Mucosa of descending colon (tissue), 3 donors: ENCODE measurements at regions not wholly inside any gene's neighbourhood (a gene's known extent, or its start where the extent isn't known, plus 50 kb on each side); places are given as distances from the start of the nearest gene placed in this dataset.

ENCODE experiments used
- ATAC-seq: fragments of 200-7000 bp; cut with Tn5 transposase; one replicate; pipeline ENCODE4 v1.9.1; 2020; ENCODE audit warnings: mild to moderate bottlenecking, moderate library complexity
- DNase-seq, 3 donors: peaks; one replicate each; pipeline ENCODE4 v3.0.0-alpha.2; 2020
- H3K36me3 ChIP-seq: fragments of 200-600 bp; one replicate; pipeline ENCODE4 v1.8.0; 2021; ENCODE audit warnings: low read depth, mild to moderate bottlenecking
- H3K4me1 ChIP-seq: fragments of 200-600 bp; one replicate; pipeline ENCODE4 v1.8.0; 2021; ENCODE audit warnings: low read depth, mild to moderate bottlenecking
- H3K4me3 ChIP-seq: fragments of 200-600 bp; one replicate; pipeline ENCODE4 v1.8.0; 2021; ENCODE audit warnings: mild to moderate bottlenecking
- H3K9me3 ChIP-seq: fragments of 200-600 bp; one replicate; pipeline ENCODE4 v1.8.0; 2021; ENCODE audit warnings: mild to moderate bottlenecking
- intact Hi-C, 2 donors: fragments of 100-400 bp; cut with DNase I in 1 of 2; cut with micrococcal nuclease in 1 of 2; formaldehyde crosslinking; loops; one replicate each; pipeline versions ENCODE4 v1.11.0 to v1.11.1; 2022; cut with DNase I, micrococcal nuclease
- TF ChIP-seq, protein P1 (sequence below): fragments of 200-600 bp; IDR thresholded peaks from one replicate; pipeline ENCODE4 v1.8.0; 2022; ENCODE audit warnings: antibody characterized with exemption, mild to moderate bottlenecking
- donor health status: DM: no; HTN: no; CAD: no; lungs with moderate emphysema.
- donor health status: DM: no; HTN: no; CAD: no.
- donor health status: DM: no; HTN: yes; CAD: no.

DNA sequence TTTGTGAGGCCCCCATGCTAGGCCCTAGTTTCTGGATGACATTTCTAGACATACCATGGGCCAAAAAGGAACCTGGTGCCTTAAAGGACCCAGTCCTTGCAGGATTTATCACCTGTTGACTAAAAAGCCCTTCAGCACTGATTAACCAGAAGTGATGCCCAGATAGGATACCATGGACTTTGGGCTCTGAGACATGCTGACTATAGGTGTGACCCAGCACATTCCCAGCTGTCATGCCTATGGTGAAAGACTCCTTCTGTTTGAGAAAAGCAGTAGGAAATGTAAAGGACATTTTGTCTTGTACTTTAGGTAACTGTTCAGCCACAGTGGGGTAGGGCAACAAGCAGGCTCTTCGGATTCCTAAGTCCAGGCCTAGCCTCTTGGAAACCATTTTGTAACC, 724.2 kb downstream of the CD109 start:
- H3K4me3 ChIP-seq = no peak overlapping the region
- intact Hi-C loops = no loop called here
- peak; percentile 84 for ATAC-seq
- H3K9me3 ChIP-seq = no peaks in the 10 kb centered on the region
- TF ChIP-seq, protein P1, sequence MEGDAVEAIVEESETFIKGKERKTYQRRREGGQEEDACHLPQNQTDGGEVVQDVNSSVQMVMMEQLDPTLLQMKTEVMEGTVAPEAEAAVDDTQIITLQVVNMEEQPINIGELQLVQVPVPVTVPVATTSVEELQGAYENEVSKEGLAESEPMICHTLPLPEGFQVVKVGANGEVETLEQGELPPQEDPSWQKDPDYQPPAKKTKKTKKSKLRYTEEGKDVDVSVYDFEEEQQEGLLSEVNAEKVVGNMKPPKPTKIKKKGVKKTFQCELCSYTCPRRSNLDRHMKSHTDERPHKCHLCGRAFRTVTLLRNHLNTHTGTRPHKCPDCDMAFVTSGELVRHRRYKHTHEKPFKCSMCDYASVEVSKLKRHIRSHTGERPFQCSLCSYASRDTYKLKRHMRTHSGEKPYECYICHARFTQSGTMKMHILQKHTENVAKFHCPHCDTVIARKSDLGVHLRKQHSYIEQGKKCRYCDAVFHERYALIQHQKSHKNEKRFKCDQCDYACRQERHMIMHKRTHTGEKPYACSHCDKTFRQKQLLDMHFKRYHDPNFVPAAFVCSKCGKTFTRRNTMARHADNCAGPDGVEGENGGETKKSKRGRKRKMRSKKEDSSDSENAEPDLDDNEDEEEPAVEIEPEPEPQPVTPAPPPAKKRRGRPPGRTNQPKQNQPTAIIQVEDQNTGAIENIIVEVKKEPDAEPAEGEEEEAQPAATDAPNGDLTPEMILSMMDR = no peak
- no peaks in the 10 kb centered on the region for H3K36me3 ChIP-seq
- DNase-seq = peak in 1 of 3 donors; percentile 4
- no peaks in the 10 kb centered on the region for H3K4me1 ChIP-seq

DNA sequence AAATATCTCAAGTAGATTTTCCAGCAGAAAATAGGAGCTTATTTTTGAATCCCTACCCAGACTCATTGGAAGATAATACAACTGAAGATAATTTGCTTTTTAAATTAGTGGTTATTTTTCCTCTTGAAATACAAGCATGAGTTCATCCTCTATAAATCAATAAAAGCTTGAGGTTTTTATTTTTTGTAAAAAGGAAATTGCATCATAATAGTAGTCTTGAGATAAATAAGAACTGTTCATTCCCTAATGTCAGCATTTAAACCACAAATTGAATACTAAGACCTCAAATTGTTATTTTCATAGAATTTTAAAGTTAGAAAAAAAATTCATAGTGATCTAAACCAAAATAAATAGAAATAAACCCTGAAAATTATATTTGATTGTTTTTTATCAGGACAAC, 719.1 kb downstream of the CD109 start:
- no peaks in the 10 kb centered on the region for H3K9me3 ChIP-seq
- H3K36me3 ChIP-seq = no peaks in the 10 kb centered on the region
- ATAC-seq (no peak), DNase-seq (no peak)
- H3K4me3 ChIP-seq = no peak overlapping the region
- TF ChIP-seq, protein P1 = no peak
- no peaks in the 10 kb centered on the region for H3K4me1 ChIP-seq
- intact Hi-C loops = no loop called here

GRCh38 chr6:74410630-74411029, 714.6 kb downstream of the CD109 start:
- Histone ChIP-seq H3K9me3 (no peaks in the 10 kb centered on the region), H3K4me3 (no peak overlapping the region), H3K4me1 (no peaks in the 10 kb centered on the region), H3K36me3 (no peaks in the 10 kb centered on the region)
- TF ChIP-seq, protein P1 = no peak
- ATAC-seq = no peak
- intact Hi-C loops = no loop called here
- no peak for DNase-seq

- H3K4me3 ChIP-seq = no peak overlapping the region
- no peaks in the 10 kb centered on the region for H3K36me3 ChIP-seq
- TF ChIP-seq, protein P1 = no peak
- ATAC-seq (peak; percentile 50), DNase-seq (peak in 1 of 3 donors; percentile 4)
- intact Hi-C loops = no loop called here
- no peaks in the 10 kb centered on the region for H3K9me3 ChIP-seq
- H3K4me1 ChIP-seq = no peaks in the 10 kb centered on the region
Observed at GRCh38 chr6:74409447-74409846, 713.4 kb downstream of the CD109 start.

DNA sequence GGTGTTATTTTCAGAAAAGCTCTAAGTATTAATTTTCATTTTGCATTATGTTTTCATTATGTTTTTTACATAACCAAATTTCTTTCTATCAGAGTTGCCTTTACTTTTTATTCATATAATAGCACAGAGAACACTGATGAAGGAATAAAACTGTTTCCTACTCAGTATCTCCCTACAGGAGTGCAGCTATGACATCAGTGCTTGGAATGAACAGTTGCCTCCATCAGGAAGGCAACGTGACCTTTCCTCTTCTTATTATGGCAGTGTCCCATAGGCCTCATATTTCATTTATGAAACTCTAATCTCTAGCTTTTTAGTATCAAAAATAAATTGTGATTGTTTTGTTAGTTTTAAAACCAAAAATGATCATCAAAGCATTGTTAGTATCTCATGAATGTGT, 712.8 kb downstream of the CD109 start:
- H3K4me1 ChIP-seq = no peaks in the 10 kb centered on the region
- no peaks in the 10 kb centered on the region for H3K9me3 ChIP-seq
- DNase-seq (no peak), ATAC-seq (no peak)
- no peak overlapping the region for H3K4me3 ChIP-seq
- no peaks in the 10 kb centered on the region for H3K36me3 ChIP-seq
- intact Hi-C loops = no loop called here
- TF ChIP-seq, protein P1 = no peak

DNA sequence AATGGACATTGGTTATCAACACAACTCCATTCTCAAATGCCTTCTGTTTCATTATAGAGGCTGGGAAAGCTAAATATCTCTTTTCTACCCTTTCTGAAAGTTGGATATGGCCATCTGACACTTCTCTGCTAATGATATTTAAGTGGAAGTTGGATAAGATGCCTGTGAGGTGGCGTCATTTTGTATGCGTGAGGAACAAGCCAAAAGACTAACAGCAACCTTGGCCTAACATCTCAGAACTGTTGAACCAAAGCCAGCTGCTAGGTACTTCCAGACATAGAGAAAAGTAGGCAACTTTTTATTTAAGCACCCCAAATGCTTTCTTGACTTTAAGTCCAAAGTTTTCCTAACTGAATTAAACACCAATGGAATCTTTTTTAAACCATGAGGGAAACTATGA, 708.4 kb downstream of the CD109 start:
- intact Hi-C loops = no loop called here
- Histone ChIP-seq H3K4me1 (no peaks in the 10 kb centered on the region), H3K36me3 (no peaks in the 10 kb centered on the region), H3K9me3 (no peaks in the 10 kb centered on the region), H3K4me3 (no peak overlapping the region)
- TF ChIP-seq, protein P1 = no peak
- ATAC-seq (no peak), DNase-seq (no peak)
